Thoracic aorta (tissue), 2 donors: ENCODE measurements at regions not wholly inside any gene's neighbourhood (a gene's known extent, or its start where the extent isn't known, plus 50 kb on each side); places are given as distances from the start of the nearest gene placed in this dataset.

Experiments used
- ATAC-seq: fragments of 150-250 bp; one replicate; pipeline ENCODE4 v1.8.0; 2017; ENCODE audit warnings: low read depth; ENCODE audit not compliant: insufficient number of reproducible peaks, low FRiP score
- DNase-seq: peaks from one replicate; pipeline ENCODE4 v3.0.0-alpha.2; 2020; ENCODE audit warnings: low spot score
- H3K27ac ChIP-seq, 2 donors: fragments of 200-600 bp; sonication (generic); 1 replicate in 1 of 2; 2 replicates in 1 of 2; pipeline ENCODE4 v1.5.1; 2016; ENCODE audit warnings: mild to moderate bottlenecking in 2 of 2, moderate library complexity in 2 of 2
- H3K27me3 ChIP-seq: fragments of 200-600 bp; sonication (generic); replicated peaks from 2 replicates; pipeline ENCODE4 v1.6.0; 2016; ENCODE audit warnings: mild to moderate bottlenecking; ENCODE audit not compliant: insufficient read depth
- H3K36me3 ChIP-seq: fragments of 200-600 bp; sonication (generic); one replicate; pipeline ENCODE4 v1.5.1; 2016
- H3K4me1 ChIP-seq, 2 donors: fragments of 200-600 bp; sonication (generic); 1 replicate in 1 of 2; 2 replicates in 1 of 2; pipeline versions ENCODE4 v1.5.1 to v1.6.0; 2016; ENCODE audit warnings: low read depth in 2 of 2, mild to moderate bottlenecking in 1 of 2; ENCODE audit not compliant: control insufficient read depth in 1 of 2
- H3K4me3 ChIP-seq: fragments of 200-600 bp; sonication (generic); 2 replicates; pipeline ENCODE4 v1.5.1; 2016; ENCODE audit warnings: mild to moderate bottlenecking
- H3K9me3 ChIP-seq: fragments of 200-600 bp; sonication (generic); 2 replicates; pipeline ENCODE4 v1.5.1; 2016
- CTCF ChIP-seq: fragments of 200-600 bp; sonication (generic); IDR thresholded peaks from one replicate; pipeline ENCODE4 v1.5.1; 2019; ENCODE audit warnings: antibody characterized with exemption

DNA sequence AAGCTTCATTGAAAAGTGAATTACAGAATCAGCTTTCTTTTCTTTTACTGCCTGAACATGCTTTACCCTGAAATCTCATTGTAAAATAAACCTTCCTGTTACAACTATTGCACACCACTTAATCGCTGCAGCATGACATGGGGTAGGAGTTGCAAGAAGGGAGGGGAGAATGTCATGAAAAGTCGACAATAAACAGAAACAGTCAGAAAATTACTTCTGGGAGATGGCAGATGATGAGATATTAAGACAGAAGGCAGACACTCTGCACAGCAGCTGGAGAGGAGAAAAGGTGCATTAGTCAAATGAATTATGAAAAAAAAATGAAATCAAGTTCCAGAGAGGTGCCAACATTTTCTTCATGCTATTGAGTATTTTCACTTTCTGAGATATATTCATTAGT is 287.7 kb downstream of the PCDH7 start:
- ATAC-seq, result no peak
- no peak overlapping the region for H3K27ac ChIP-seq
- H3K9me3 ChIP-seq, result no peaks in the 10 kb centered on the region
- no peak for DNase-seq
- no peaks in the 10 kb centered on the region for H3K36me3 ChIP-seq
- peaks cover 5 to 29% of the 10 kb centered on the region in 2 donors for H3K4me1 ChIP-seq
- TF ChIP-seq CTCF, result no peak
- no peaks in the 10 kb centered on the region for H3K27me3 ChIP-seq
- H3K4me3 ChIP-seq, result no peak overlapping the region

DNA sequence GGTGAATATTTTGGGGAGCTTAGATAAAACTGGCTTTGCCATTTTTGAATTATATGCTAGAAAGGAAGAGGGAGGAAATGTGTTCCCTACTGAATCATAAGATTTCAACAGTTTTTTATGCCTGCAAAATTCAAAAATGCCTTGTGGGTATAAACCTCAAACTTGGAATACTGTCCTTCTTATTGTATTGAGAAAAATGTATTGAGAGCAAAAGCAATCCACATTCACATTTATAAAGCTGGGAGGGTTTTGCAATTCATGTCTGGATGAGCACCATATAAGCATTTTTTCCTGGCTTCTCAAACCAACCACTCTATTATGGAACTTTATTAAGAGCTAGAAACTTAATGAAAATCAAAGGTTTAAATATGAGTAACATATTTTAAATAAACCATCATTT is 289.8 kb downstream of the PCDH7 start:
- no peaks in the 10 kb centered on the region for H3K9me3 ChIP-seq
- no peak overlapping the region for H3K27ac ChIP-seq
- no peak overlapping the region for H3K4me3 ChIP-seq
- H3K36me3 ChIP-seq, result no peaks in the 10 kb centered on the region
- no peaks in the 10 kb centered on the region for H3K27me3 ChIP-seq
- no peak for ATAC-seq
- peaks cover 5 to 35% of the 10 kb centered on the region in 2 donors for H3K4me1 ChIP-seq
- TF ChIP-seq CTCF, result no peak
- DNase-seq, result no peak

- no peaks in the 10 kb centered on the region for H3K36me3 ChIP-seq
- peaks cover 0 to 42% of the 10 kb centered on the region in 2 donors for H3K4me1 ChIP-seq
- no peak for ATAC-seq
- no peak for DNase-seq
- no peak overlapping the region for H3K27ac ChIP-seq
- no peak overlapping the region for H3K4me3 ChIP-seq
- H3K27me3 ChIP-seq, result no peaks in the 10 kb centered on the region
- no peaks in the 10 kb centered on the region for H3K9me3 ChIP-seq
- no peak for TF ChIP-seq CTCF
Observed at GRCh38 chr4:31015123-31015522, 295.0 kb downstream of the PCDH7 start.

GRCh38 chr4:31016322-31017061 is 296.3 kb downstream of the PCDH7 start:
- H3K4me3 ChIP-seq, result no peak overlapping the region
- no peaks in the 10 kb centered on the region for H3K27me3 ChIP-seq
- peaks cover 0 to 47% of the 10 kb centered on the region in 2 donors for H3K4me1 ChIP-seq
- no peaks in the 10 kb centered on the region for H3K36me3 ChIP-seq
- ATAC-seq, result no peak
- H3K9me3 ChIP-seq, result no peaks in the 10 kb centered on the region
- no peak for DNase-seq
- TF ChIP-seq CTCF, result no peak
- no peak overlapping the region for H3K27ac ChIP-seq

DNA sequence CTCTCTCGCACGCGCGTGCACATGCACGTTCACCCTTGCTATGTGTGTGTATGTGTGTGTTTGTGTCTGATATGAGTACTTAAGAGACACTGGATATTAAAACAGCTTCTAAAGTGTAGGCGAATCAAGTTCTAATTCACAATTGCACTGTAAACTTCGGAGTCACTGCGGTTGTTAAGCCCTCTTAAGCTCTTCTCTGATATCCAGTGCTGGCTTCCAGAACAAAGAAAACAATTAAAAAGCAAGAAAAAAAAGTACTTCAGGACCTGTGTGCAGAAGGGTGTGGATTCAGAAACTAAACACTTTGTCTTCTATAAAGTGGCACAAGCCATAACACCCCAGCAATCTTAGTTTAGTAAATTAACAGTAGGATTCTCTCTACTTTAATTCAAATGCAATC is 300.2 kb downstream of the PCDH7 start:
- Histone ChIP-seq H3K9me3 (no peaks in the 10 kb centered on the region), H3K4me1 (peaks cover 4 to 65% of the 10 kb centered on the region in 2 donors), H3K27me3 (no peaks in the 10 kb centered on the region), H3K27ac (no peak overlapping the region), H3K4me3 (no peak overlapping the region), H3K36me3 (no peaks in the 10 kb centered on the region)
- TF ChIP-seq CTCF, result no peak
- ATAC-seq, result no peak
- no peak for DNase-seq
